SJCRH30 (cell line): ENCODE measurements at regions not wholly inside any gene's neighbourhood (a gene's known extent, or its start where the extent isn't known, plus 50 kb on each side); places are given as distances from the start of the nearest gene placed in this dataset.
"Not testable (repeated sequence)": the region's sequence is repeated elsewhere in the genome, so short reads cannot be mapped to it uniquely, and the experiment has no call there.

Experiments used
- DNase-seq, 2 experiments: peaks; one replicate each; pipeline ENCODE4 v3.0.0-alpha.2; 2015 to 2020
- H3K27ac ChIP-seq: fragments of 250-450 bp; sonication (Bioruptor Pico); 2 replicates; pipeline ENCODE4 v1.5.1; 2020; ENCODE audit warnings: mild to moderate bottlenecking, moderate library complexity
- H3K27me3 ChIP-seq: fragments of 250-450 bp; sonication (Bioruptor Pico); 2 replicates; pipeline ENCODE4 v1.5.1; 2020; ENCODE audit warnings: mild to moderate bottlenecking, moderate library complexity
- H3K36me3 ChIP-seq: fragments of 250-450 bp; sonication (Bioruptor Pico); 2 replicates; pipeline ENCODE4 v1.5.1; 2020; ENCODE audit warnings: mild to moderate bottlenecking, moderate library complexity
- H3K4me1 ChIP-seq: fragments of 250-450 bp; sonication (Bioruptor Pico); 2 replicates; pipeline ENCODE4 v1.5.1; 2020; ENCODE audit warnings: mild to moderate bottlenecking, moderate library complexity
- H3K4me3 ChIP-seq: fragments of 250-450 bp; sonication (Bioruptor Pico); 2 replicates; pipeline ENCODE4 v1.5.1; 2020; ENCODE audit warnings: mild to moderate bottlenecking, moderate library complexity
- H3K9me3 ChIP-seq: fragments of 250-450 bp; sonication (Bioruptor Pico); replicated peaks from 2 replicates; pipeline ENCODE4 v1.5.1; 2020; ENCODE audit warnings: mild to moderate bottlenecking, moderate library complexity

DNA sequence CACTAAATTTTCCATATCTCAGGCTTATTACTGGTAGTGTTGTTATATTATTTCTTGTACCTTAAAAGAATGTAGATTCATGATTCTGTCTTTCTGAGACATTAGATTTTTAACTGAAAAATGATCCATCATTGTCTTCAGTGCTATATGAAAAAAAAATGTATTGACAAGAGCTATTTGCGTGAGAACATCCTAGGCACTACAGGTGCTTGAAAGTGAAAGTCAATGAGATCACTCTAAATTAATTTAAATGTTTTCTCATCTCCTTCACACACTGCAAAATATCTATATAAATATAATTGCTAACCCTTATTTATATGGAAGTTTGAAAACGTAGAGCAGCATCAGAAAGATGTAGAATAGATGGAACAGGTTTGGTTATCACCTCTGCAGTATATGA lies 684.6 kb downstream of the TRIB2 start:
- Histone ChIP-seq H3K27ac (no peak overlapping the region), H3K9me3 (no peaks in the 10 kb centered on the region), H3K4me1 (no peaks in the 10 kb centered on the region), H3K4me3 (no peak overlapping the region), H3K27me3 (no peaks in the 10 kb centered on the region), H3K36me3 (no peaks in the 10 kb centered on the region)
- no peak for DNase-seq

DNA sequence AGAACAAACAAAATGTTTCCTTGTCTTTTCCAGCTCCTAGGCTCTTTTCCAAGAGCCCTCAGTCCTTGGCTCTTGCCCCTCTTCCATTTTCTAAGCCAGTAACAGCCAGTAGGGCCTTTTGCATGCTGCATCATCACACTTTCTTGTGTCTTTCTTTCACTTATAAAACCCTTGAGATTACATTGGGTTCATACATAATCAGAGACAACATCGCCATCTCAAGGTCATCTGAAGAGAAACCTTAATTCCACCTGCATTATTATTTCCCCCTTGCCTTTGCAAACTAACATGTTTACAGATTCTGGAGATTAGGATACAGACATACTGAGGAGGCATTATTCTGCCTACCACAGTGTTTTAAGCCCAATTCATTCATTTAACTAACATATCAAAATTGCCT lies 697.3 kb downstream of the TRIB2 start:
- peak in 1 of 2 experiments; percentile 5 for DNase-seq
- no peak overlapping the region for H3K4me3 ChIP-seq
- H3K4me1 ChIP-seq, result no peaks in the 10 kb centered on the region
- no peak overlapping the region for H3K27ac ChIP-seq
- no peaks in the 10 kb centered on the region for H3K27me3 ChIP-seq
- H3K9me3 ChIP-seq, result no peaks in the 10 kb centered on the region
- no peaks in the 10 kb centered on the region for H3K36me3 ChIP-seq

DNA sequence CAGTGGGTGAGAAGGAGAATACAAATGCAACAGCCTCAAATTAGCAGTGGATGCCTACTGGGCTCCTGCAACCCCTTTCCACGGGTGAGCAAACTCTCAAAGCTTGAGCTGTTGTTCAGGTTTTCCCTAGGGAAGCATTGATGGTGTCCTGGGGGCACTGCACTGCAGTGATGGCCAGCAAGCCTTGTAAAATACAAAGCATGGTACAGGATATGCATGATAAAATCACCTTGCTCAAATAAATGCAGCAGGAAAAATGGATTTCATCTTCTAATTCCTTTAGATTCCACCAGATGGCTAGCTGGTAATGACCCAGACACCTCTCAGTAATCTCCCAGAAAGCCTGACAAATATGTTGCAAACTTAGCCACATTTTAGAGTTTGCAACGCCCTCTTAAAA lies 698.2 kb downstream of the TRIB2 start:
- no peak overlapping the region for H3K27ac ChIP-seq
- H3K36me3 ChIP-seq, result no peaks in the 10 kb centered on the region
- no peaks in the 10 kb centered on the region for H3K4me1 ChIP-seq
- H3K27me3 ChIP-seq, result no peaks in the 10 kb centered on the region
- no peaks in the 10 kb centered on the region for H3K9me3 ChIP-seq
- no peak for DNase-seq
- H3K4me3 ChIP-seq, result no peak overlapping the region

DNA sequence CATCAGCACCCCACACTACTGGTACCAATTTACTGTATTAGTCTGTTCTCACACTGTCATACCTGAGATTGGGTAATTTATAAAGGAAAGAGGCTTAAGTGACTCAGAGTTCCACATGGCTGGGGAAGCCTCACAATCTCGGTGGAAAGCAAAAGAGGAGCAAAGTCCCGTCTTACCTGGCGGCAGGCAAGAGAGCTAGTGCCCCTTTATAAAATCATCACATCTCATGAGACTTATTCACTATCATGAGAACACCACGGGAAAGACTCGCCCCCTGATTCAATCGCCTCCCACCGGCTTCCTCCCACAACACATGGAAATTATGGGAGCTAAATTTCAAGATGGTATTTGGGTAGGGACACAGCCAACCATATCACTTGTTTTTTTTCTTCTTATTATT lies 717.2 kb downstream of the TRIB2 start:
- no peak for DNase-seq
- no peaks in the 10 kb centered on the region for H3K27me3 ChIP-seq
- H3K4me3 ChIP-seq, result no peak overlapping the region
- H3K27ac ChIP-seq, result no peak overlapping the region
- H3K9me3 ChIP-seq, result no peaks in the 10 kb centered on the region
- H3K36me3 ChIP-seq, result no peaks in the 10 kb centered on the region
- no peaks in the 10 kb centered on the region for H3K4me1 ChIP-seq

DNA sequence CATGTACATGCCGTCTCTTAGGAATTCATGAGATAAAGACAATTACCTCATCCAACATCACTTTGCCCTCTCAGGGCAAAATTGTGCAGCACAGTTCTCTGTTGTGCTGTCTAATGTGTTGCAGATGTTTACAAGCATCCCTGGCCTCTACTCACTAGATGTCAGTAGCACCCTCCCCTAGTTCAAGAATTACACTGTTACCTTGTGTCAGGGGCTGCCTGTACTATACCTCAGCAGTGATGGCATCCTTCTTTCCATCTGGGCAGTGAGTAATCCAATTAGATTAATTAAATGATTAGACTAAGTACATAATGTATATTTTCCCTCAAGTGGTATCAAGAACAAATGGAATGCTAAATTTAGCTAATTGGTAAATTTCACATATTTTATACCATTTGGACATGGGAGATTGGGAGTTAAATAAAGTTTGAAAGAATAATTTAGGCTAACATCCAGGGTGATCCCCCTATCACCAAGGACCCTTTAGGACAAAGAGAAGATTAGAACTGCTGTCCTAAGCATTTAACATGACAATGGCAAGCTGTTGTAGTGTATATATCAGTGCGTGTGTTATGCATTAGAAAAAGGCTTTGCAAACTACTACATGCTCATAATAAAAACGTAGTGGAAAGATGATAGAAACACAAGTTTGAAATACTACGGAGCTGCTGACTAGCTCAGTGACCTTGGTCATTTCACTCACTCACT lies 727.0 kb downstream of the TRIB2 start:
- H3K27ac ChIP-seq, H3K4me3 ChIP-seq, DNase-seq, H3K36me3 ChIP-seq, H3K27me3 ChIP-seq, H3K9me3 ChIP-seq, H3K4me1 ChIP-seq: not testable (repeated sequence)

DNA sequence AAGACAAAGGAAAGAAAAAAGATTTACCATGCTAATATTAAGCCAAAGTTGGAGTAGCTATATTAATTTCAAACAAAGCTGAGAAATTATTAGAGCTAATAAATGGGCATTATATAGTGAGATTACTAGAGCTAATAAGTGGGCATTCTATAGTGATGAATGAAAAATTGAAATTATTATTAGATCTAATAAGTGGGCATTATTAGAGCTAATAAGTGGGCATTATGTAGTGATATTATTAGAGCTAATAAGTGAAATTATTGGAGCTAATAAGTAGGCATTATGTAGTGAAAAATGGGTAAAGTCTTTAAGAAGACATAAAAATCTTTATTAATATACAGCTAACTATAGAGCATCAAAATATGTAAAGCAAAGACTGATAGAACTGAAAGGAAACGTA lies 745.7 kb downstream of the TRIB2 start:
- no peaks in the 10 kb centered on the region for H3K36me3 ChIP-seq
- H3K27me3 ChIP-seq, result no peaks in the 10 kb centered on the region
- H3K9me3 ChIP-seq, result no peaks in the 10 kb centered on the region
- no peak for DNase-seq
- H3K4me1 ChIP-seq, result no peaks in the 10 kb centered on the region
- no peak overlapping the region for H3K27ac ChIP-seq
- H3K4me3 ChIP-seq, result no peak overlapping the region

DNA sequence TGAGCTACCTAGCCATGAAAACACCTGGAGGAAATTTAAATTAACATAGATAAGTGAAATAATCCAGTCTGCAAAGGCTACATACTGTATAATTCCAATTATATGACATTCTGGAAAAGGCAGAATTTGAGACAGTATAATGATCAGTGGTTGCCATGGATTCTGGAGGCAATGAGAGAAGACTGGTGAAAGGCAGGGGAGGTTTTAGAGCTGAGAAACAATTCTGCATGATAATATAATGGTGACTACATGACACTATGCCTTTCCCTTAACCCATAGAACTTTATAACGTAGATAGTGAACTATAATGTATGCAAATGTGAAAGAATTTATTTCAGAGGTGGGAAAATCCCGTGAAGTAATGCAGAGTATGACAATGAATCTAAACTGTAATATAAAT lies 749.3 kb downstream of the TRIB2 start:
- no peak overlapping the region for H3K4me3 ChIP-seq
- no peaks in the 10 kb centered on the region for H3K36me3 ChIP-seq
- no peak for DNase-seq
- H3K4me1 ChIP-seq, result no peaks in the 10 kb centered on the region
- H3K9me3 ChIP-seq, result no peaks in the 10 kb centered on the region
- H3K27ac ChIP-seq, result no peak overlapping the region
- H3K27me3 ChIP-seq, result no peaks in the 10 kb centered on the region

DNA sequence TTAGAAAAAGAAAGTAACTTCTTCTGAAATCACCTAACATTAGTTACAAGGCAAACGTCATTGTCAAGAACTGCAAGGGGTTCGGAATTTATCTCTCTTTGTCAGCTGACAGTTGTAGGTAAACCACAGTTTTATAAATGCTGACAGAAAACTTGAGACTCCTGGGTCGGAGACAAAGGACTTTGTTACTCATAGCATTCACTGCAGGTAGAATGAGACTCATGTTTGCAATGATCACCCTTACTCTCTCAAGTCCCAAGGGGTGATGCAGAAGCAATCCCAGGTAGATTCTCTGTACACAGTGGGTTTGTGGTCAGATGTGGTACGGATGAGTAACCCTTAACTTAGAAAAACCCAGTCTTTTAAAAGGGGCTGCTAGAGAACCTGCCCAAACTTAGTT lies 757.8 kb downstream of the TRIB2 start:
- no peak for DNase-seq
- Histone ChIP-seq H3K36me3 (no peaks in the 10 kb centered on the region), H3K27me3 (no peaks in the 10 kb centered on the region), H3K9me3 (no peaks in the 10 kb centered on the region), H3K4me3 (no peak overlapping the region), H3K4me1 (no peaks in the 10 kb centered on the region), H3K27ac (no peak overlapping the region)

DNA sequence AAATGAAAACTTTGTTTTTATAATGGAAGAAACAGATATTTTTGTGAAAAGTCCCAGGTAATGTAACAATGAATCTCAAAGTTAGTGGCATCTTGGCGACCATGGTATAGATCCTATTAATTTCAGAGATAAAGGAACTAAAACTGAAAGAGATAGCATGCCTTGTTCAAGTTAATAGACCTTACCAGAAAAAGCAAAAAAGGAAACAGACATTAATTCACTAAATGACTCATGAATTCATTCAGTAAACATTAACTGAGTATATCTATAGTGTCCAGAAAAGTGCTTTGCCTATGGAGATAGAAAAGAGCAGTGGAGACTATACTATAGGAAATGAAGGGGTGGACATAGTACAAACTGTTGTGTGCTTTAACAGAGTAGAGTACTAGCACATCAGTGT lies 763.3 kb downstream of the TRIB2 start:
- no peak for DNase-seq
- Histone ChIP-seq H3K27ac (no peak overlapping the region), H3K36me3 (no peaks in the 10 kb centered on the region), H3K4me3 (no peak overlapping the region), H3K27me3 (no peaks in the 10 kb centered on the region; the same call in 1 of the 2 replicates), H3K9me3 (no peaks in the 10 kb centered on the region), H3K4me1 (no peaks in the 10 kb centered on the region)

DNA sequence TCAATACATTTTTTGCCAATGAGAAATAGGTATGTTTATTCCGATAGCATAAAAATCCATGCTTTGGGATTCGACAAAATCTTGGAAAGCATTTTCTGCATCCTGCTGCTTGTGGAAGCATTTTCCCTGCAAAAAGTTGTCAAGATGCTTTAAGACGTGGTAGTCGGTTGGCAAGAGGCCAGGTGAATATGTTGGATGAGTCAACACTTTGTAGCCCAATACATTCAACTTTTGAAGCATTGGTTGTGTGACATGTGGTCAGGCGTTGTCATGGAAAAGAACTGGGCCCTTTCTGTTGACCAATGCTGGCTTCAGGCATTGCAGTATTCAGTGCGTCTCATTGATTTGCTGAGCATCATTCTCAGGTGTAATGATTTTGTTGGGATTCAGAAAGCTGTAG lies 764.5 kb downstream of the TRIB2 start:
- Histone ChIP-seq H3K36me3 (no peaks in the 10 kb centered on the region), H3K27ac (no peak overlapping the region), H3K4me1 (no peaks in the 10 kb centered on the region), H3K27me3 (no peaks in the 10 kb centered on the region; the same call in 1 of the 2 replicates), H3K4me3 (no peak overlapping the region), H3K9me3 (no peaks in the 10 kb centered on the region)
- peak; percentile 9 to 11 for DNase-seq

DNA sequence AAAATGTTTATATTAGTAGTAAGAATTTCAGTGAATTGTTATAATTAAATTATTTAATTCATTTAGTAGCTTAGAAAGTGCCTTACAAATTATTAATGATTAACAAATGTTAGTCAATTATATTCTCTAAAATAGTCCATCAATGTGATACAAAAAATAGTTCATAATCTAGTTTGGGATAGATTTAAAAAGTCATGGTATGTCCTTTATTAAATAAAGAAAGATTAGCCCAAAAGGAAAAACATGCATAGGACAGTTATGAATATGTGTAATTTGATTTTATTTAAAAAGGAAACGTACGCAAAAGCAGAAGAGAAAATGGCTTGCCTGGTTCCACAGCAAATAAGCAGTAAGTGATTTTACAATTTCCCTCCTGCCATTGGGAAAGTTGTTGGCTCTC lies 768.5 kb downstream of the TRIB2 start:
- Histone ChIP-seq H3K4me1 (no peaks in the 10 kb centered on the region), H3K9me3 (no peaks in the 10 kb centered on the region), H3K36me3 (no peaks in the 10 kb centered on the region; the same call in 1 of the 2 replicates), H3K27ac (no peak overlapping the region), H3K27me3 (no peaks in the 10 kb centered on the region; the same call in 1 of the 2 replicates), H3K4me3 (no peak overlapping the region)
- DNase-seq, result no peak

DNA sequence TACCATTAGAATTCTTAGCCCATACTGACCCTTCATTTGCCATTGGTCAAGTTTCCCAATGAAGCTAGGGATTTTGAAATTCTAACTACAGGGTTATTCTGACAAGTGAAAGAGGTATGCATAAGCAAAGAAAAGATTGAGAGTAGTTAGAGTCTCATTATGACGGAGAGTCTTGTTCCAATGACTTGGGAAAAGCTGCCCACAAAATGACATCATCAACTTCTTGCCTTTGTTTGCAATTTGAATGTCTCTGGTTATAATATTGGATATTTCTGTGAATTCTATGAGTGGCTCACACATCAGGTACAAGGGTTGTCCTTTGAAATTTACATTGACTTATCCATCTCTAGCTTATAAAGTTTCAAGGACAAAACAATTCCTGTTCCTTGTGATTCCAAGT lies 772.2 kb downstream of the TRIB2 start:
- H3K27ac ChIP-seq, result no peak overlapping the region
- H3K36me3 ChIP-seq, result no peaks in the 10 kb centered on the region; the same call in 1 of the 2 replicates
- no peaks in the 10 kb centered on the region for H3K4me1 ChIP-seq
- no peaks in the 10 kb centered on the region for H3K27me3 ChIP-seq
- H3K4me3 ChIP-seq, result no peak overlapping the region
- H3K9me3 ChIP-seq, result no peaks in the 10 kb centered on the region
- DNase-seq, result no peak

DNA sequence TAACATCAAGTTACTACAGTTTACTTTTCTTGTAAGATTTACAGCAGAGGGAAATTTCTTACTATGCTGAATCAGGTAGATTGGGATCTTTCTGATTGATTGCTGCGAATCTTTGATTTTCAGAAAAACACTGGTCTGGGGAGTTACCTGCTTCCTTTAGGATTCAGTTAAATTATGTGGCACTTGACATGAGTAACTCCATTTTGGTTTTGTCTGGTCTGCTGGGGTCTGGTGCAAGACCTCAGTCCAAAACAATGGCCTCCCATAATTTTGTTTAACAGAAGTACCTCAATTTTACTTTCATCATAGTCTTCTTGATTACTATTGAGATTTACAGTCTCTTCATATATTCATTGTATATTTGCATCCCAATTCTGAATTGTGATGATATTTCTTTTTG lies 775.5 kb downstream of the TRIB2 start:
- no peaks in the 10 kb centered on the region for H3K27me3 ChIP-seq
- no peak for DNase-seq
- no peak overlapping the region for H3K27ac ChIP-seq
- no peak overlapping the region for H3K4me3 ChIP-seq
- no peaks in the 10 kb centered on the region; the same call in 1 of the 2 replicates for H3K36me3 ChIP-seq
- no peaks in the 10 kb centered on the region for H3K9me3 ChIP-seq
- H3K4me1 ChIP-seq, result no peaks in the 10 kb centered on the region

DNA sequence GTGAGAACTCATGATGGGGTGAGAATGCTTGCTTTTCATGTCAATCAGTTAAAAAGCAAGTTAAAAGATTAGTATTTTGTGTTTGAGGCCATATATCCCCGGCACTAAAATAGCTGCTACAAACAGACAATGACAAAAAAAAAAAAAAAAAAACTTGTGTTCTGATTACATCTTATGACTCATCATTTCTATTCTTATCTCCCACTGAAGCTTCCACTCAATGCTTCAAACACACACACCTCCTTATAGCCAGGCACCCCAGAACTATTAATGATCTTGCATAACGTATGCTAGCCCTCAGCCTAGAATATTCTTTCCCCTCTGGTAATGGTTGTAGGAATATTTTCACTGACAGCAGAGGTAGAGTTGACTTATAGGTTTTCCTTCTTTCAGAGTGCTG lies 778.3 kb downstream of the TRIB2 start:
- H3K4me1 ChIP-seq, result no peaks in the 10 kb centered on the region
- DNase-seq, result no peak
- no peak overlapping the region for H3K4me3 ChIP-seq
- no peak overlapping the region for H3K27ac ChIP-seq
- H3K27me3 ChIP-seq, result no peaks in the 10 kb centered on the region
- H3K36me3 ChIP-seq, result no peaks in the 10 kb centered on the region
- no peaks in the 10 kb centered on the region for H3K9me3 ChIP-seq

DNA sequence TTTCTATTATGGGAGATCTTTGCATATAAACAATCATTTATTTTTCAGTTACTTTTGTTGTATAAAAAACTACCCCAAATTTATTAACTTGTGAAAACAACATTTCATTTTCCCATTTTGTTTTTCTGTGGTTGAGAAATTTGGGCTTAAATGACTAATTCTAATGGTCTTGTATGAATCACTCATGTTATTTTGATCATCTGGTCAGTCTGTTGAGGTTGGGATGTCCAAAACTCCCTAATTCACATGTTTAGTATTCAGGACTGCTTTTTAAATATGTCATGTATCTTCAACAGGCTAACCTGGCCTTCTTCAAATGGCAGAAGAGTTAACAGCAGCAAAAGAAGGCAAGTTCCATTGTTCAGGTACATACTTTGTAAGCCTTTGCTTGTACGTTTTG lies 788.1 kb downstream of the TRIB2 start:
- H3K27me3 ChIP-seq, result no peaks in the 10 kb centered on the region
- no peaks in the 10 kb centered on the region for H3K9me3 ChIP-seq
- no peak overlapping the region for H3K27ac ChIP-seq
- H3K36me3 ChIP-seq, result no peaks in the 10 kb centered on the region
- H3K4me1 ChIP-seq, result no peaks in the 10 kb centered on the region
- no peak overlapping the region for H3K4me3 ChIP-seq
- no peak for DNase-seq

DNA sequence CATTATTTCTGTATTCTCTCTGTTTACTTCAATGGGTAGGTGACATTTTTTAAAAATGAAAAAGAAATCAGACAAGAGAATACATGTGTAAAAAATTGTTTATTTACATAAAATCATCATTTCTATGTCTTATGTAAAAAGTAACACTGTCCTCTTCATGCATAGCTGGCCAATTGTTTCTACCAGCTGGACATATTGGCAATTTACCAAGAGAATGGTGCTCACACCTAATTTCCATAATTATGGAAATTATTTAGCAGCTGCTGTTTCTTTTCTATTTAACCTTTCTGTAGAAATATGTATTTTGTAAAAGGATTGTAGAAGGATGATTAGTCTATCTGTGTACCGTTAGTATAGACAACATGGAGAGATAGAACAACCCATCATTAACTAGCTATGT lies 791.9 kb downstream of the TRIB2 start:
- no peak for DNase-seq
- no peak overlapping the region for H3K4me3 ChIP-seq
- no peaks in the 10 kb centered on the region for H3K36me3 ChIP-seq
- H3K27ac ChIP-seq, result no peak overlapping the region
- no peaks in the 10 kb centered on the region for H3K9me3 ChIP-seq
- no peaks in the 10 kb centered on the region for H3K27me3 ChIP-seq
- no peaks in the 10 kb centered on the region for H3K4me1 ChIP-seq
